ENCODE measurements at regions not wholly inside any gene's neighbourhood (a gene's known extent, or its start where the extent isn't known, plus 50 kb on each side); places are given as distances from the start of the nearest gene placed in this dataset.

- no peak for TF ChIP-seq CTCF (IDR thresholded peaks at IDR 0.05 in 2 of 3, conservative IDR thresholded peaks at IDR 0.05 in 1 of 3; ENCODE audit: borderline replicate concordance in 1 of 3, insufficient read depth in 1 of 3, low read depth in 2 of 3, low read length in 2 of 3)
- no peak for TF ChIP-seq POLR2AphosphoS5 (IDR thresholded peaks at IDR 0.05; ENCODE audit: low read depth, low read length)
Measured at GRCh38 chr7:20959281-20959680, 172.6 kb upstream of the SP8 start (continued).

GRCh38 chr7:20963556-20964280 lies 177.0 kb upstream of the SP8 start:
- H2AFZ ChIP-seq (ENCODE audit: low read depth, low read length, poor library complexity, severe bottlenecking): no peak overlapping the region
- no TSS peak for BruUV-seq (replicated peaks)
- intact Hi-C loops (cut with micrococcal nuclease): no loop called here
- no peaks in the 10 kb centered on the region for H3K9me2 ChIP-seq (ENCODE audit: insufficient read depth)
- ChIA-PET CTCF (no interaction called here), RAD21 (ENCODE audit: low non-redundant PET in 1 of 2, low total read pairs in 2 of 2, uncharacterized antibody in 2 of 2, unreplicated experiment in 2 of 2) (no interaction called here), POLR2A (interaction anchor here (0.6 kb wide), 1 partner anchor 290 kb away, joined by 3 read pairs; no protein-coding TSS in a partner anchor)
- ATAC-seq (no peak), DNase-seq (ENCODE audit: low read depth, low spot score) (no peak)
- no peaks in the 10 kb centered on the region for H4K20me1 ChIP-seq (ENCODE audit: insufficient read depth)
- no peaks in the 10 kb centered on the region for H3K9me3 ChIP-seq (ENCODE audit: control insufficient read depth in 1 of 2, insufficient read depth in 1 of 2, low read depth in 1 of 2, low read length in 2 of 2)
- H3K79me2 ChIP-seq (ENCODE audit: insufficient read depth, low read length): no peaks in the 10 kb centered on the region
- no peak overlapping the region for H3K4me3 ChIP-seq (replicated peaks in 1 of 2; ENCODE audit: low read depth in 1 of 2, low read length in 2 of 2)
- no peaks in the 10 kb centered on the region for H3K36me3 ChIP-seq (ENCODE audit: control insufficient read depth in 1 of 2, insufficient read depth in 2 of 2, low read length in 2 of 2)
- no peaks in the 10 kb centered on the region for H3K4me1 ChIP-seq (ENCODE audit: control insufficient read depth in 1 of 2, insufficient read depth in 2 of 2, low read length in 2 of 2)
- H3K4me2 ChIP-seq (ENCODE audit: low read length): no peak overlapping the region
- no peak overlapping the region for H3K9ac ChIP-seq (ENCODE audit: low read length)
- no peaks in the 10 kb centered on the region for H3K27me3 ChIP-seq (ENCODE audit: insufficient read depth, low read length)
- H3K27ac ChIP-seq (ENCODE audit: low read depth, low read length): no peak overlapping the region
- no peak for TF ChIP-seq REST (IDR thresholded peaks at IDR 0.05; ENCODE audit: low read depth)
- TF ChIP-seq CTCF (IDR thresholded peaks at IDR 0.05 in 2 of 3, conservative IDR thresholded peaks at IDR 0.05 in 1 of 3; ENCODE audit: borderline replicate concordance in 1 of 3, insufficient read depth in 1 of 3, low read depth in 2 of 3, low read length in 2 of 3): no peak
- TF ChIP-seq FOSL1 (IDR thresholded peaks at IDR 0.05; ENCODE audit: low read depth): no peak
- TF ChIP-seq ELF1 (IDR thresholded peaks at IDR 0.05; ENCODE audit: borderline replicate concordance, low read depth): no peak
- TF ChIP-seq ZNF274 (IDR thresholded peaks at IDR 0.05; ENCODE audit: low read depth, low read length): no peak
- TF ChIP-seq POLR2AphosphoS5 (IDR thresholded peaks at IDR 0.05; ENCODE audit: low read depth, low read length): no peak
- TF ChIP-seq TCF7L2 (IDR thresholded peaks at IDR 0.05; ENCODE audit: borderline replicate concordance, extremely low read depth, insufficient read depth, insufficient read length): no peak
- no peak for TF ChIP-seq EZH2 (IDR thresholded peaks at IDR 0.05)
- no peak for TF ChIP-seq ATF3 (IDR thresholded peaks at IDR 0.05)
- no peak for TF ChIP-seq ZFX (IDR thresholded peaks at IDR 0.05)
- TF ChIP-seq POLR2A (IDR thresholded peaks at IDR 0.05; ENCODE audit: borderline replicate concordance, extremely low read depth, insufficient read depth, insufficient read length): no peak
- TF ChIP-seq EZH2phosphoT487 (IDR thresholded peaks at IDR 0.05; ENCODE audit: borderline replicate concordance): no peak
- TF ChIP-seq JUND (IDR thresholded peaks at IDR 0.05): no peak
- no peak for TF ChIP-seq MAX (IDR thresholded peaks at IDR 0.05)
- TF ChIP-seq CBX3 (IDR thresholded peaks at IDR 0.05; ENCODE audit: low read depth): no peak
- TF ChIP-seq RAD21 (IDR thresholded peaks at IDR 0.05; ENCODE audit: low read depth): no peak

Measured in HCT116 (cell line).